Panc1 (cell line): ENCODE measurements at regions not wholly inside any gene's neighbourhood (a gene's known extent, or its start where the extent isn't known, plus 50 kb on each side); places are given as distances from the start of the nearest gene placed in this dataset.

Source experiments
- ATAC-seq: fragments of 200-7000 bp; cut with Tn5 transposase; 2 replicates; pipeline ENCODE4 v1.9.1; 2020; ENCODE audit warnings: mild to moderate bottlenecking, moderate library complexity
- BruUV-seq: library from RNA; stranded (reverse); fragments of 400-500 nt; replicated peaks from 2 replicates; lab custom pipeline; 2021; lab: Mats Ljungman, UMichigan
- CTCF ChIA-PET: fragments of 300-600 bp; sonication (Branson Sonifier 250); formaldehyde crosslinking; loops from one replicate; lab custom pipeline; 2022; ENCODE audit warnings: antibody characterized with exemption; lab: Charles Lee
- POLR2A ChIA-PET: fragments of 300-600 bp; sonication (Branson Sonifier 250); formaldehyde crosslinking; loops from one replicate; lab custom pipeline; 2022; ENCODE audit warnings: antibody characterized with exemption; lab: Charles Lee
- DNase-seq: peaks from one replicate; pipeline ENCODE4 v3.0.0-alpha.2; 2010; ENCODE audit warnings: low read depth, low spot score
- H3K27ac ChIP-seq: 2 replicates; pipeline ENCODE4 v1.5.1; 2011; ENCODE audit warnings: mild to moderate bottlenecking, low read length, inconsistent platforms
- H3K27me3 ChIP-seq: fragments of 200-500 bp; sonication (Bioruptor generic); 2 replicates; pipeline ENCODE4 v1.6.0; 2014; ENCODE audit warnings: low read length, inconsistent platforms; ENCODE audit not compliant: control insufficient read depth, insufficient read depth
- H3K36me3 ChIP-seq: fragments of 200-500 bp; sonication (Bioruptor generic); 2 replicates; pipeline ENCODE4 v1.5.1; 2014; ENCODE audit warnings: inconsistent platforms, mild to moderate bottlenecking, low read length, moderate library complexity; ENCODE audit not compliant: control insufficient read depth, insufficient read depth
- H3K4me1 ChIP-seq: 2 replicates; pipeline ENCODE4 v1.5.1; 2011; ENCODE audit warnings: inconsistent platforms, mild to moderate bottlenecking, low read length, moderate library complexity; ENCODE audit not compliant: control insufficient read depth, insufficient read depth
- H3K4me3 ChIP-seq, 2 experiments: 2 replicates each; pipeline ENCODE4 v1.5.1; 2011 to 2012; ENCODE audit warnings: low read depth in 2 of 2, low read length in 2 of 2, mild to moderate bottlenecking in 2 of 2, inconsistent platforms in 1 of 2, moderate library complexity in 1 of 2
- H3K9me3 ChIP-seq: fragments of 200-500 bp; sonication (Bioruptor generic); 2 replicates; pipeline ENCODE4 v1.5.1; 2014; ENCODE audit warnings: low read depth, mild to moderate bottlenecking, inconsistent platforms, low read length, moderate library complexity; ENCODE audit not compliant: control insufficient read depth, insufficient read depth
- CTCF ChIP-seq: fragments of 450-650 bp; IDR thresholded peaks from 2 replicates; pipeline ENCODE4 v1.5.1; 2017; ENCODE audit warnings: mild to moderate bottlenecking
- POLR2AphosphoS5 ChIP-seq: IDR thresholded peaks from 2 replicates; pipeline ENCODE4 v1.6.1; 2012; ENCODE audit warnings: mild to moderate bottlenecking, low read depth, low read length, moderate library complexity
- REST ChIP-seq, 2 experiments: IDR thresholded peaks; 2 replicates each; pipeline ENCODE4 v1.6.1; 2011 to 2012; ENCODE audit warnings: low read depth in 2 of 2, control low read depth in 1 of 2, low read length in 1 of 2, mild to moderate bottlenecking in 1 of 2, moderate library complexity in 1 of 2; ENCODE audit not compliant: insufficient read depth in 1 of 2
- SIN3A ChIP-seq: IDR thresholded peaks from 2 replicates; pipeline ENCODE4 v1.6.1; 2012; ENCODE audit warnings: low read depth, mild to moderate bottlenecking, low read length, moderate library complexity, borderline replicate concordance; ENCODE audit not compliant: insufficient read depth
- TCF7L2 ChIP-seq: IDR thresholded peaks from 2 replicates; pipeline ENCODE4 v1.6.1; 2011; ENCODE audit warnings: mild to moderate bottlenecking, low read depth, low read length, inconsistent platforms
- in situ Hi-C: cut with HindIII; loops from 2 replicates; pipeline ENCODE4 v1.10.0; 2016; ENCODE audit warnings: low sequenced_read_pairs, low pct_unique_long_range_greater_than_20kb
- intact Hi-C: fragments of 100-400 bp; cut with micrococcal nuclease; formaldehyde crosslinking; loops from one replicate; pipeline ENCODE4 v1.10.0; 2022; ENCODE audit not compliant: unreplicated experiment

DNA sequence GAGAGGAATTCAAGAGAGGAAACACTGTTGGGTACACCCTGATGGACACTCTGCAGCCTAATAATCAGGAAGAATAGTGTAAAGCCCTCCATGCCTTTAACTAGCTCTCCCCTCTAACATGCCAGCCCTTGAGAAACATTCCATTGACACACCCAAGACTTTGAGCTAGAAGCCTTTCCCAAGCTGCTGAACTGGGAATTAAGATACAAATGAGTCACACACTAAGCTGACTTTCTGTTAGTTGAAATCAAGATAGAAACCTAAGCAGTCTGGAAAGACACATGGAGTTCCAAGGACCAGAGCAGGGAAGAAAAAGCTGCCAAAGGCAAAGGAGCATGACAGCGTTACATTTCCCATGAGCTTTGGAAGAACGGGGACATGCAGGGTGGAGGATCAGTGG lies 380.8 kb downstream of the NPHP4 start:
- ATAC-seq, result no peak
- intact Hi-C loops (no loop called here), in situ Hi-C loops (no loop called here)
- no peak overlapping the region for H3K4me3 ChIP-seq
- DNase-seq, result no peak
- peaks cover 3% of the 10 kb centered on the region; the same call in 1 of the 2 replicates for H3K9me3 ChIP-seq
- no peak overlapping the region for H3K27ac ChIP-seq
- POLR2A ChIA-PET, result no interaction called here
- no peaks in the 10 kb centered on the region for H3K4me1 ChIP-seq
- CTCF ChIA-PET, result no interaction called here
- no peak for TF ChIP-seq CTCF
- no peak for TF ChIP-seq SIN3A
- TF ChIP-seq POLR2AphosphoS5, result no peak
- no peak for TF ChIP-seq TCF7L2
- TF ChIP-seq REST (IDR thresholded peaks at IDR 0.05; ENCODE audit: insufficient read depth in 1 of 2, low read depth in 2 of 2, low read length in 1 of 2), result no peak
- no TSS peak for BruUV-seq
- peaks cover 4% of the 10 kb centered on the region; the same call in 1 of the 2 replicates for H3K27me3 ChIP-seq
- no peaks in the 10 kb centered on the region for H3K36me3 ChIP-seq

DNA sequence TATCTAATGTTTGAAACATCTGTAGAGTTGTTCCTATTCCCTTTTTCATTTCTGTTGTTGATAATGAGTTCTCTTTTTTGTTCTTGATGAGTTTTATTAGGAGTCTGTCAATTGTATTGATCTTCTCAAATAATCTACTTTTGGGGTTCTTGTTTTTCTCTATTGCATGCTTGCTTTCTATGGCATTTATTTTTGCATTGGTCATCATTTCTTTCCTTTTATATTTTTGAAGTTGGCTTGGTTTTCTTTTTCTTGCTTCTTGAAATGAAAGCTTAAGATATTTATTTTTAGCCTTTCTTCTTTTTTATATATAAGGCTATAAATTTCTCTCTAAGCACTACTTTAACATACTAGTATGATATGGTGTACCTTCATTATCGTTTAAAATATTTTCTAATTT lies 381.8 kb downstream of the NPHP4 start:
- Histone ChIP-seq H3K4me3 (no peak overlapping the region), H3K36me3 (no peaks in the 10 kb centered on the region), H3K4me1 (no peaks in the 10 kb centered on the region), H3K27ac (no peak overlapping the region), H3K27me3 (0 out of 2 replicates have a peak, but pooled peaks cover 4% of the 10 kb centered on the region), H3K9me3 (peaks cover 3% of the 10 kb centered on the region; the same call in 1 of the 2 replicates)
- POLR2A ChIA-PET, result no interaction called here
- DNase-seq (no peak), ATAC-seq (no peak)
- in situ Hi-C loops, result no loop called here
- no peak for TF ChIP-seq REST (IDR thresholded peaks at IDR 0.05; ENCODE audit: insufficient read depth in 1 of 2, low read depth in 2 of 2, low read length in 1 of 2)
- no peak for TF ChIP-seq CTCF
- no peak for TF ChIP-seq POLR2AphosphoS5
- intact Hi-C loops, result no loop called here
- no TSS peak for BruUV-seq
- CTCF ChIA-PET, result no interaction called here
